ENCODE measurements at regions not wholly inside any gene's neighbourhood (a gene's known extent, or its start where the extent isn't known, plus 50 kb on each side); places are given as distances from the start of the nearest gene placed in this dataset.

DNA sequence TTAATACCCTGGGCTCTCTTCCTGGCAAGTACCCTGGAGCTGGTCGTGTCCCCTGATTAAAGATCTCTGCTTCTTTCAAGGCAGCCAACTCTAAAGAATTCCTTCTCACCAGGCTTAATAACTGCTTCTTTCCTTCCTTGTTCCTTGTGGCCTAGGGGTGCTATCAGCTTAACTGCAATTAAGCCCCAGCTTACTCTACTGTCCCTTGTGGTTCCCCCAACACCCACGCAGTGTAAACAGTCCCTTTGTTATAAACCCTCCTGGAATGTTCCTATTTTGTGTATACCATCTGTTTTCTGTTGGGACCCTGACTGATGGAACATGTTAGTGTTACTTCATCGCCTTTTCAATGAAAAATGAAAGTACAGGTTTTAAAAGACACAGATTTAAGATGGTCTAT, 126.4 kb upstream of the KIRREL3 start:
- H2AFZ ChIP-seq (replicated peaks; ENCODE audit: low read length, poor library complexity), result no peak overlapping the region
- H3K4me3 ChIP-seq (ENCODE audit: insufficient read depth, low read depth, low read length), result no peak overlapping the region
- no peak overlapping the region for H2AK5ac ChIP-seq (ENCODE audit: low read depth, low read length)
- no peaks in the 10 kb centered on the region for H3K9me1 ChIP-seq (ENCODE audit: insufficient read depth, low read length)
- H3K9ac ChIP-seq (ENCODE audit: low read depth, low read length), result no peak overlapping the region
- POLR2A ChIA-PET (ENCODE audit: unreplicated experiment), result no interaction called here
- no peak overlapping the region for H2BK120ac ChIP-seq (ENCODE audit: low read depth, low read length)
- no peak overlapping the region for H4K8ac ChIP-seq (ENCODE audit: low read depth in 2 of 2, low read length in 2 of 2)
- no peak overlapping the region; the same call in 1 of the 2 replicates for H3K4me2 ChIP-seq (ENCODE audit: low read depth, low read length)
- dilution Hi-C loops (cut with HindIII; ENCODE audit: low sequenced_read_pairs, unreplicated experiment) (no loop called here), intact Hi-C loops (cut with micrococcal nuclease) (no loop called here), in situ Hi-C loops (cut with MboI; ENCODE audit: low sequenced_read_pairs) (no loop called here)
- no peak overlapping the region for H3K23ac ChIP-seq (ENCODE audit: low read depth, low read length)
- H3K56ac ChIP-seq (ENCODE audit: extremely low read depth, insufficient read depth, low read length), result no peak overlapping the region
- no peaks in the 10 kb centered on the region for H3K79me1 ChIP-seq (ENCODE audit: low read depth in 1 of 2, low read length in 2 of 2)
- peaks cover 7% of the 10 kb centered on the region; the same call in 1 of the 2 replicates for H3K27me3 ChIP-seq (ENCODE audit: control insufficient read depth, insufficient read depth, low read length)
- H2AK9ac ChIP-seq (replicated peaks; ENCODE audit: low read depth, low read length, poor library complexity), result no peak overlapping the region
- no peak overlapping the region for H4K5ac ChIP-seq (ENCODE audit: low read depth, low read length)
- no peak overlapping the region for H2BK5ac ChIP-seq (ENCODE audit: low read depth, low read length, poor library complexity, severe bottlenecking)
- no peak overlapping the region for H3K4ac ChIP-seq (ENCODE audit: low read depth, low read length)
- TF ChIP-seq POLR2A (IDR thresholded peaks at IDR 0.05; ENCODE audit: low read depth, low read length), result no peak
- TF ChIP-seq MAFK (IDR thresholded peaks at IDR 0.05; ENCODE audit: low read depth, low read length), result no peak
- TF ChIP-seq, protein P1, sequence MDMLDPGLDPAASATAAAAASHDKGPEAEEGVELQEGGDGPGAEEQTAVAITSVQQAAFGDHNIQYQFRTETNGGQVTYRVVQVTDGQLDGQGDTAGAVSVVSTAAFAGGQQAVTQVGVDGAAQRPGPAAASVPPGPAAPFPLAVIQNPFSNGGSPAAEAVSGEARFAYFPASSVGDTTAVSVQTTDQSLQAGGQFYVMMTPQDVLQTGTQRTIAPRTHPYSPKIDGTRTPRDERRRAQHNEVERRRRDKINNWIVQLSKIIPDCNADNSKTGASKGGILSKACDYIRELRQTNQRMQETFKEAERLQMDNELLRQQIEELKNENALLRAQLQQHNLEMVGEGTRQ (IDR thresholded peaks at IDR 0.05; ENCODE audit: low read depth, low read length), result no peak
- TF ChIP-seq CEBPB (IDR thresholded peaks at IDR 0.05; ENCODE audit: low read depth, low read length), result no peak
- no peak for TF ChIP-seq BHLHE40 (IDR thresholded peaks at IDR 0.05; ENCODE audit: low read depth, low read length)
- TF ChIP-seq CHD1 (IDR thresholded peaks at IDR 0.05; ENCODE audit: low read depth, low read length), result no peak
- H3K36me3 ChIP-seq (ENCODE audit: control insufficient read depth, insufficient read depth, low read length), result no peaks in the 10 kb centered on the region
- no TSS peak for BruUV-seq (replicated peaks)
- H3K27ac ChIP-seq (ENCODE audit: insufficient read depth, low read length), result no peak overlapping the region
- ATAC-seq (ENCODE audit: low read depth) (no peak), DNase-seq (no peak)
- H4K91ac ChIP-seq (ENCODE audit: insufficient read depth, low read depth, low read length), result no peak overlapping the region
- no peaks in the 10 kb centered on the region for H3K9me3 ChIP-seq (ENCODE audit: control insufficient read depth, insufficient read depth, low read length)
- no peak overlapping the region for H2BK20ac ChIP-seq (ENCODE audit: low read depth, low read length)
- no peaks in the 10 kb centered on the region for H4K20me1 ChIP-seq (ENCODE audit: insufficient read depth, low read length)
- no peak overlapping the region for H2BK15ac ChIP-seq (ENCODE audit: low read depth, low read length)
- CTCF ChIA-PET, result no interaction called here
- H3K14ac ChIP-seq (replicated peaks; ENCODE audit: low read depth, low read length), result no peak overlapping the region
- no peak overlapping the region for H3K18ac ChIP-seq (ENCODE audit: low read depth, low read length)
- no peaks in the 10 kb centered on the region for H3K4me1 ChIP-seq (ENCODE audit: control insufficient read depth, insufficient read depth, low read length)
- no CpG with 5 or more reads among the region's 3 CpGs for WGBS, 2 experiments (ENCODE audit: extremely low coverage in 2 of 2, insufficient read length in 1 of 2)
